Prostate gland (tissue), 2 donors: ENCODE measurements at regions not wholly inside any gene's neighbourhood (a gene's known extent, or its start where the extent isn't known, plus 50 kb on each side); places are given as distances from the start of the nearest gene placed in this dataset.

ENCODE experiments used
- DNase-seq: peaks from one replicate; pipeline ENCODE4 v3.0.0-alpha.2; 2019; ENCODE audit warnings: low spot score
- H3K27ac ChIP-seq, 2 donors: fragments of 200-600 bp; sonication (generic); 2 replicates each; pipeline ENCODE4 v1.5.1; 2017 to 2019
- H3K27me3 ChIP-seq: fragments of 200-600 bp; sonication (generic); replicated peaks from 2 replicates; pipeline ENCODE4 v1.5.1; 2019; ENCODE audit not compliant: insufficient read depth
- H3K36me3 ChIP-seq, 2 donors: fragments of 200-600 bp; sonication (generic); 1 replicate in 1 of 2; 2 replicates in 1 of 2; pipeline versions ENCODE4 v1.5.1 to v1.8.1; 2017 to 2019
- H3K4me1 ChIP-seq: fragments of 200-600 bp; sonication (generic); replicated peaks from 2 replicates; pipeline ENCODE4 v1.5.1; 2019
- H3K4me3 ChIP-seq, 2 donors: fragments of 200-600 bp; sonication (generic); 2 replicates each; pipeline ENCODE4 v1.5.1; 2017 to 2019
- H3K9me3 ChIP-seq: fragments of 200-600 bp; sonication (generic); 2 replicates; pipeline ENCODE4 v1.5.1; 2017
- CTCF ChIP-seq, 4 experiments: fragments of 200-600 bp in 2 of 4; fragments of 450-650 bp in 2 of 4; sonication (generic) in 2 of 4; IDR thresholded peaks; 1 replicate in 3 of 4; 2 replicates in 1 of 4; pipeline ENCODE4 v1.5.1; 2016 to 2019; ENCODE audit warnings: antibody characterized with exemption in 4 of 4, mild to moderate bottlenecking in 2 of 4, moderate library complexity in 2 of 4
- POLR2A ChIP-seq: fragments of 450-650 bp; IDR thresholded peaks from one replicate; pipeline ENCODE4 v1.6.1; 2016; ENCODE audit warnings: antibody characterized with exemption, mild to moderate bottlenecking
- POLR2AphosphoS5 ChIP-seq: sonication (generic); formaldehyde crosslinking; IDR thresholded peaks from one replicate; pipeline ENCODE4 v1.6.1; 2017; ENCODE audit warnings: antibody characterized with exemption
- WGBS: methylation state at CpG from one replicate; pipeline ENCODE4 v1.1.5; 2018; 5-methylcytosine and 5-hydroxymethylcytosine counted together
- intact Hi-C: fragments of 100-400 bp; cut with DNase I; formaldehyde crosslinking; loops from one replicate; pipeline ENCODE4 v1.14.2; 2022

GRCh38 chr3:18033581-18034108, 291.2 kb upstream of the TBC1D5 start:
- H3K4me1 ChIP-seq: no peaks in the 10 kb centered on the region
- no peak overlapping the region for H3K27ac ChIP-seq
- no peak for DNase-seq
- WGBS: 86% methylated on average over 3 of the region's 3 CpGs
- H3K27me3 ChIP-seq: no peaks in the 10 kb centered on the region
- H3K9me3 ChIP-seq: no peaks in the 10 kb centered on the region
- H3K4me3 ChIP-seq: no peak overlapping the region
- no peak for TF ChIP-seq POLR2AphosphoS5
- no peak for TF ChIP-seq CTCF (IDR thresholded peaks at IDR 0.05)
- no peaks in the 10 kb centered on the region for H3K36me3 ChIP-seq
- intact Hi-C loops: no loop called here

- Histone ChIP-seq H3K9me3 (no peaks in the 10 kb centered on the region), H3K27ac (no peak overlapping the region), H3K36me3 (no peaks in the 10 kb centered on the region), H3K27me3 (no peaks in the 10 kb centered on the region), H3K4me3 (no peak overlapping the region), H3K4me1 (no peaks in the 10 kb centered on the region)
- DNase-seq: no peak
- TF ChIP-seq POLR2AphosphoS5: no peak
- intact Hi-C loops: no loop called here
- 90% methylated on average over 8 of the region's 8 CpGs for WGBS
These were observed 288.0 kb upstream of the TBC1D5 start for GRCh38 chr3:18030371-18030870.

- Histone ChIP-seq H3K4me1 (no peaks in the 10 kb centered on the region), H3K27ac (no peak overlapping the region), H3K27me3 (no peaks in the 10 kb centered on the region), H3K9me3 (no peaks in the 10 kb centered on the region), H3K36me3 (no peaks in the 10 kb centered on the region), H3K4me3 (no peak overlapping the region)
- intact Hi-C loops: no loop called here
- TF ChIP-seq POLR2AphosphoS5: no peak
- TF ChIP-seq CTCF (IDR thresholded peaks at IDR 0.05): no peak
- no peak for TF ChIP-seq POLR2A
- 80% methylated on average over 9 of the region's 9 CpGs for WGBS
- DNase-seq: no peak
These were observed 284.9 kb upstream of the TBC1D5 start for GRCh38 chr3:18027161-18027939.

- no peaks in the 10 kb centered on the region for H3K9me3 ChIP-seq
- no peaks in the 10 kb centered on the region for H3K4me1 ChIP-seq
These were observed 282.3 kb upstream of the TBC1D5 start for GRCh38 chr3:18024715-18025114.

GRCh38 chr3:18019161-18019495, 276.7 kb upstream of the TBC1D5 start:
- TF ChIP-seq POLR2A (no peak), CTCF (IDR thresholded peaks at IDR 0.05) (no peak), POLR2AphosphoS5 (no peak)

More at GRCh38 chr3:18024715-18025114, 282.3 kb upstream of the TBC1D5 start:
- 98% methylated on average over 3 of the region's 3 CpGs for WGBS
- DNase-seq: no peak
- no peak overlapping the region for H3K27ac ChIP-seq
- no peak for TF ChIP-seq POLR2A
- intact Hi-C loops: no loop called here
- no peak overlapping the region for H3K4me3 ChIP-seq
- no peaks in the 10 kb centered on the region for H3K36me3 ChIP-seq
- H3K27me3 ChIP-seq: no peaks in the 10 kb centered on the region

More at GRCh38 chr3:18019161-18019495, 276.7 kb upstream of the TBC1D5 start:
- no peaks in the 10 kb centered on the region for H3K36me3 ChIP-seq
- DNase-seq: no peak
- no peaks in the 10 kb centered on the region for H3K9me3 ChIP-seq
- intact Hi-C loops: no loop called here
- H3K4me3 ChIP-seq: no peak overlapping the region
- no peaks in the 10 kb centered on the region for H3K4me1 ChIP-seq
- H3K27me3 ChIP-seq: no peaks in the 10 kb centered on the region
- H3K27ac ChIP-seq: no peak overlapping the region
- 50% methylated on average over 4 of the region's 4 CpGs for WGBS
